Natural killer cell (primary cell): ENCODE measurements at regions not wholly inside any gene's neighbourhood (a gene's known extent, or its start where the extent isn't known, plus 50 kb on each side); places are given as distances from the start of the nearest gene placed in this dataset.

ENCODE experiments used
- ATAC-seq, 3 donors: fragments of 150-1000 bp in 2 of 3; fragments of 200-7000 bp in 1 of 3; cut with Tn5 transposase; 1 replicate in 1 of 3; 2 replicates in 2 of 3; pipeline ENCODE4 v1.10.0; 2021; ENCODE audit warnings: mild to moderate bottlenecking in 2 of 3, moderate library complexity in 2 of 3
- DNase-seq, 2 donors: peaks; one replicate each; pipeline versions ENCODE4 v3.0.0 to v3.0.0-alpha.2; 2013 to 2021; ENCODE audit warnings: mixed read lengths in 1 of 2
- H3K27ac ChIP-seq: one replicate; pipeline ENCODE4 v1.5.1; 2013; ENCODE audit warnings: mild to moderate bottlenecking, low read length
- H3K27me3 ChIP-seq: one replicate; pipeline ENCODE4 v1.6.1; 2013; ENCODE audit warnings: low read length; ENCODE audit not compliant: control insufficient read depth, insufficient read depth
- H3K36me3 ChIP-seq: one replicate; pipeline ENCODE4 v1.6.1; 2013; ENCODE audit warnings: low read length; ENCODE audit not compliant: control insufficient read depth, insufficient read depth
- H3K4me1 ChIP-seq: one replicate; pipeline ENCODE4 v1.6.1; 2013; ENCODE audit warnings: low read length; ENCODE audit not compliant: control insufficient read depth, insufficient read depth
- H3K4me3 ChIP-seq: one replicate; pipeline ENCODE4 v1.5.1; 2013; ENCODE audit warnings: low read length
- H3K9me3 ChIP-seq: one replicate; pipeline ENCODE4 v1.6.1; 2013; ENCODE audit warnings: low read length; ENCODE audit not compliant: control insufficient read depth, insufficient read depth
- H3K27ac Mint-ChIP-seq, 2 donors: one replicate each; pipeline ENCODE4 v1.8.0; 2022; ENCODE audit warnings: mild to moderate bottlenecking in 2 of 2, mixed read lengths in 2 of 2, moderate library complexity in 1 of 2
- H3K27me3 Mint-ChIP-seq, 2 donors: one replicate each; pipeline ENCODE4 v1.8.0; 2022; ENCODE audit warnings: low read depth in 2 of 2, mixed read lengths in 2 of 2
- H3K36me3 Mint-ChIP-seq: one replicate; pipeline ENCODE4 v1.8.0; 2022; ENCODE audit warnings: mixed read lengths
- H3K4me1 Mint-ChIP-seq, 2 donors: one replicate each; pipeline ENCODE4 v1.8.0; 2022; ENCODE audit warnings: mixed read lengths in 2 of 2
- H3K4me3 Mint-ChIP-seq: one replicate; pipeline ENCODE4 v1.8.0; 2022; ENCODE audit warnings: mild to moderate bottlenecking, moderate library complexity, mixed read lengths
- H3K9me3 Mint-ChIP-seq, 2 donors: one replicate each; pipeline ENCODE4 v1.8.0; 2022; ENCODE audit warnings: mixed read lengths in 2 of 2
- CTCF ChIP-seq: fragments of 200-600 bp; IDR thresholded peaks from one replicate; pipeline ENCODE4 v1.8.0; 2022; ENCODE audit warnings: antibody characterized with exemption
- WGBS: methylation state at CpG from one replicate; pipeline ENCODE4 v1.1.7; 2013; ENCODE audit warnings: missing lambda C conversion rate; ENCODE audit not compliant: insufficient coverage; 5-methylcytosine and 5-hydroxymethylcytosine counted together
- intact Hi-C: fragments of 100-400 bp; cut with micrococcal nuclease; formaldehyde crosslinking; loops from one replicate; pipeline ENCODE4 v1.14.2; 2022

GRCh38 chr3:66948041-66948440 lies 50.1 kb upstream of the KBTBD8 start:
- no peak for DNase-seq
- WGBS, result 94% methylated on average over 2 of the region's 2 CpGs
- Mint-ChIP-seq H3K9me3 (no peaks in the 10 kb centered on the region), H3K27me3 (peaks cover 3 to 12% of the 10 kb centered on the region in 2 donors), H3K36me3 (no peaks in the 10 kb centered on the region), H3K27ac (no peak overlapping the region), H3K4me3 (no peak overlapping the region), H3K4me1 (no peaks in the 10 kb centered on the region)
- H3K36me3 ChIP-seq, result no peaks in the 10 kb centered on the region
- no peaks in the 10 kb centered on the region for H3K4me1 ChIP-seq
- no peak overlapping the region for H3K27ac ChIP-seq
- H3K4me3 ChIP-seq, result no peak overlapping the region
- H3K27me3 ChIP-seq, result no peaks in the 10 kb centered on the region
- no peak for ATAC-seq
- no peaks in the 10 kb centered on the region for H3K9me3 ChIP-seq
- no peak for TF ChIP-seq CTCF
- intact Hi-C loops, result no loop called here
